ENCODE measurements at regions not wholly inside any gene's neighbourhood (a gene's known extent, or its start where the extent isn't known, plus 50 kb on each side); places are given as distances from the start of the nearest gene placed in this dataset.
A peak's percentile ranks its signal among the peaks of the same experiment; 100 is the strongest.

DNA sequence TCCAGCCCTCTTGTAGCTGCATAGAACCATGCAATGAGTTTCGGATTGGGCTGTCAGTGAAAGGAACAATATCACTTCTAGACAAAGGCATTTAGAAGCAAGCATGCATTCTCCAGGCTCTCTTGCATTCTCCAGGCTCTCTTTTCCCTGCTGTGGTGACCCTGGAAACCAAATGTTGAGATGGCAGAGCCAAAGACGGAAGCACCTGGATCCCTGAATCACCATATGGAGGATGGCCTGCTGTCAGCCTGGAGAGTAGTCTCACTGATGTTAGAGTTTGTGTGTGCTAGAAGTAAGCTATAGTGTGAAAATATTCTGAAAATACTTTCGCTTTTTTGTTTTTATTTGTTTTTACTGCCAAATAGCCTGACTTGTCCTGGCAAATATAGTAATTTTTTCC, 203.9 kb downstream of the C1D start (continued):
- TF ChIP-seq ZNF331 (CRISPR knock-in tag; IDR thresholded peaks at IDR 0.05; ENCODE audit: low read depth) (no peak), EZH2 (IDR thresholded peaks at IDR 0.05; ENCODE audit: low read depth, unreplicated experiment) (no peak), STAT1 (IDR thresholded peaks at IDR 0.05; ENCODE audit: unreplicated experiment) (no peak), JUNB (IDR thresholded peaks at IDR 0.05; ENCODE audit: unreplicated experiment) (no peak)
- TF ChIP-seq, protein P1, sequence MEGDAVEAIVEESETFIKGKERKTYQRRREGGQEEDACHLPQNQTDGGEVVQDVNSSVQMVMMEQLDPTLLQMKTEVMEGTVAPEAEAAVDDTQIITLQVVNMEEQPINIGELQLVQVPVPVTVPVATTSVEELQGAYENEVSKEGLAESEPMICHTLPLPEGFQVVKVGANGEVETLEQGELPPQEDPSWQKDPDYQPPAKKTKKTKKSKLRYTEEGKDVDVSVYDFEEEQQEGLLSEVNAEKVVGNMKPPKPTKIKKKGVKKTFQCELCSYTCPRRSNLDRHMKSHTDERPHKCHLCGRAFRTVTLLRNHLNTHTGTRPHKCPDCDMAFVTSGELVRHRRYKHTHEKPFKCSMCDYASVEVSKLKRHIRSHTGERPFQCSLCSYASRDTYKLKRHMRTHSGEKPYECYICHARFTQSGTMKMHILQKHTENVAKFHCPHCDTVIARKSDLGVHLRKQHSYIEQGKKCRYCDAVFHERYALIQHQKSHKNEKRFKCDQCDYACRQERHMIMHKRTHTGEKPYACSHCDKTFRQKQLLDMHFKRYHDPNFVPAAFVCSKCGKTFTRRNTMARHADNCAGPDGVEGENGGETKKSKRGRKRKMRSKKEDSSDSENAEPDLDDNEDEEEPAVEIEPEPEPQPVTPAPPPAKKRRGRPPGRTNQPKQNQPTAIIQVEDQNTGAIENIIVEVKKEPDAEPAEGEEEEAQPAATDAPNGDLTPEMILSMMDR (conservative IDR thresholded peaks at IDR 0.05; ENCODE audit: low read depth in 2 of 2) = no peak
- TF ChIP-seq, protein P2, sequence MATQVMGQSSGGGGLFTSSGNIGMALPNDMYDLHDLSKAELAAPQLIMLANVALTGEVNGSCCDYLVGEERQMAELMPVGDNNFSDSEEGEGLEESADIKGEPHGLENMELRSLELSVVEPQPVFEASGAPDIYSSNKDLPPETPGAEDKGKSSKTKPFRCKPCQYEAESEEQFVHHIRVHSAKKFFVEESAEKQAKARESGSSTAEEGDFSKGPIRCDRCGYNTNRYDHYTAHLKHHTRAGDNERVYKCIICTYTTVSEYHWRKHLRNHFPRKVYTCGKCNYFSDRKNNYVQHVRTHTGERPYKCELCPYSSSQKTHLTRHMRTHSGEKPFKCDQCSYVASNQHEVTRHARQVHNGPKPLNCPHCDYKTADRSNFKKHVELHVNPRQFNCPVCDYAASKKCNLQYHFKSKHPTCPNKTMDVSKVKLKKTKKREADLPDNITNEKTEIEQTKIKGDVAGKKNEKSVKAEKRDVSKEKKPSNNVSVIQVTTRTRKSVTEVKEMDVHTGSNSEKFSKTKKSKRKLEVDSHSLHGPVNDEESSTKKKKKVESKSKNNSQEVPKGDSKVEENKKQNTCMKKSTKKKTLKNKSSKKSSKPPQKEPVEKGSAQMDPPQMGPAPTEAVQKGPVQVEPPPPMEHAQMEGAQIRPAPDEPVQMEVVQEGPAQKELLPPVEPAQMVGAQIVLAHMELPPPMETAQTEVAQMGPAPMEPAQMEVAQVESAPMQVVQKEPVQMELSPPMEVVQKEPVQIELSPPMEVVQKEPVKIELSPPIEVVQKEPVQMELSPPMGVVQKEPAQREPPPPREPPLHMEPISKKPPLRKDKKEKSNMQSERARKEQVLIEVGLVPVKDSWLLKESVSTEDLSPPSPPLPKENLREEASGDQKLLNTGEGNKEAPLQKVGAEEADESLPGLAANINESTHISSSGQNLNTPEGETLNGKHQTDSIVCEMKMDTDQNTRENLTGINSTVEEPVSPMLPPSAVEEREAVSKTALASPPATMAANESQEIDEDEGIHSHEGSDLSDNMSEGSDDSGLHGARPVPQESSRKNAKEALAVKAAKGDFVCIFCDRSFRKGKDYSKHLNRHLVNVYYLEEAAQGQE (IDR thresholded peaks at IDR 0.05; ENCODE audit: unreplicated experiment) = no peak

DNA sequence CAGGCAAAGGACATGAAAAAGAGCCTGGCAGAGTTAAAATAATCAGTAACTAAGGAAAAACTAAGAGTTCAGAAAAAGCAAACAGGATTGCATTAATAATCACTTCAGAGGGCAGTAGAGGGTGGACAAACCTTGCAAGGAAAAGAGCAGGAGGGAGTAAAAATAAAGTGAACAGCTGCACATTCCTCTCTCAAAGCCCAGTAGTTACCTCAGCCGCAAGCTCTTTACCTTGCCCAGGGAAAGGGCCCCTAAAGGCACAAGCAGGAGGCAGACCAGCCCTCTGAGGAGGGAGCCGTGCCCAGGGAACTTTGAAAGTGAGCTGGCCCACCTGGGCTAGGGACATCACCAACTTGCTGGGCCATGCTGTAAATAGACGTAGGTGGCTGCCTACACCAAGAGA, 196.9 kb downstream of the C1D start:
- H3K4me1 Mint-ChIP-seq = peaks cover 9% of the 10 kb centered on the region
- peak; percentile 83 for ATAC-seq
- H3K79me2 ChIP-seq (replicated peaks; ENCODE audit: insufficient read depth) = no peaks in the 10 kb centered on the region
- no peak overlapping the region for H3K4me3 Mint-ChIP-seq
- peak overlapping the region; percentile 31; the same call in 1 of the 2 replicates for H3K4me2 ChIP-seq
- H3K4me1 ChIP-seq (ENCODE audit: insufficient read depth) = no peaks in the 10 kb centered on the region
- peaks cover 7% of the 10 kb centered on the region; the same call in 1 of the 2 replicates for H3K9me2 ChIP-seq (ENCODE audit: insufficient read depth)
- H3K27me3 Mint-ChIP-seq (ENCODE audit: insufficient read depth, low read depth, poor library complexity) = no peaks in the 10 kb centered on the region
- H3K27me3 ChIP-seq (ENCODE audit: insufficient read depth) = no peaks in the 10 kb centered on the region
- DNase-seq (ENCODE audit: low spot score) = peak; percentile 45
- no peaks in the 10 kb centered on the region for H3F3A ChIP-seq (replicated peaks; ENCODE audit: low read depth)
- peak overlapping the region; percentile 80 for H2AFZ ChIP-seq
- no peaks in the 10 kb centered on the region for H3K9me3 Mint-ChIP-seq
- H3K27ac Mint-ChIP-seq = no peak overlapping the region
- H3K27ac ChIP-seq (ENCODE audit: low read depth) = no peak overlapping the region
- no peaks in the 10 kb centered on the region for H3K36me3 Mint-ChIP-seq (ENCODE audit: low read depth)
- H4K20me1 ChIP-seq (replicated peaks; ENCODE audit: insufficient read depth) = no peaks in the 10 kb centered on the region; the same call in 1 of the 2 replicates
- H3K36me3 ChIP-seq (ENCODE audit: insufficient read depth) = no peaks in the 10 kb centered on the region
- TF ChIP-seq, protein P3, sequence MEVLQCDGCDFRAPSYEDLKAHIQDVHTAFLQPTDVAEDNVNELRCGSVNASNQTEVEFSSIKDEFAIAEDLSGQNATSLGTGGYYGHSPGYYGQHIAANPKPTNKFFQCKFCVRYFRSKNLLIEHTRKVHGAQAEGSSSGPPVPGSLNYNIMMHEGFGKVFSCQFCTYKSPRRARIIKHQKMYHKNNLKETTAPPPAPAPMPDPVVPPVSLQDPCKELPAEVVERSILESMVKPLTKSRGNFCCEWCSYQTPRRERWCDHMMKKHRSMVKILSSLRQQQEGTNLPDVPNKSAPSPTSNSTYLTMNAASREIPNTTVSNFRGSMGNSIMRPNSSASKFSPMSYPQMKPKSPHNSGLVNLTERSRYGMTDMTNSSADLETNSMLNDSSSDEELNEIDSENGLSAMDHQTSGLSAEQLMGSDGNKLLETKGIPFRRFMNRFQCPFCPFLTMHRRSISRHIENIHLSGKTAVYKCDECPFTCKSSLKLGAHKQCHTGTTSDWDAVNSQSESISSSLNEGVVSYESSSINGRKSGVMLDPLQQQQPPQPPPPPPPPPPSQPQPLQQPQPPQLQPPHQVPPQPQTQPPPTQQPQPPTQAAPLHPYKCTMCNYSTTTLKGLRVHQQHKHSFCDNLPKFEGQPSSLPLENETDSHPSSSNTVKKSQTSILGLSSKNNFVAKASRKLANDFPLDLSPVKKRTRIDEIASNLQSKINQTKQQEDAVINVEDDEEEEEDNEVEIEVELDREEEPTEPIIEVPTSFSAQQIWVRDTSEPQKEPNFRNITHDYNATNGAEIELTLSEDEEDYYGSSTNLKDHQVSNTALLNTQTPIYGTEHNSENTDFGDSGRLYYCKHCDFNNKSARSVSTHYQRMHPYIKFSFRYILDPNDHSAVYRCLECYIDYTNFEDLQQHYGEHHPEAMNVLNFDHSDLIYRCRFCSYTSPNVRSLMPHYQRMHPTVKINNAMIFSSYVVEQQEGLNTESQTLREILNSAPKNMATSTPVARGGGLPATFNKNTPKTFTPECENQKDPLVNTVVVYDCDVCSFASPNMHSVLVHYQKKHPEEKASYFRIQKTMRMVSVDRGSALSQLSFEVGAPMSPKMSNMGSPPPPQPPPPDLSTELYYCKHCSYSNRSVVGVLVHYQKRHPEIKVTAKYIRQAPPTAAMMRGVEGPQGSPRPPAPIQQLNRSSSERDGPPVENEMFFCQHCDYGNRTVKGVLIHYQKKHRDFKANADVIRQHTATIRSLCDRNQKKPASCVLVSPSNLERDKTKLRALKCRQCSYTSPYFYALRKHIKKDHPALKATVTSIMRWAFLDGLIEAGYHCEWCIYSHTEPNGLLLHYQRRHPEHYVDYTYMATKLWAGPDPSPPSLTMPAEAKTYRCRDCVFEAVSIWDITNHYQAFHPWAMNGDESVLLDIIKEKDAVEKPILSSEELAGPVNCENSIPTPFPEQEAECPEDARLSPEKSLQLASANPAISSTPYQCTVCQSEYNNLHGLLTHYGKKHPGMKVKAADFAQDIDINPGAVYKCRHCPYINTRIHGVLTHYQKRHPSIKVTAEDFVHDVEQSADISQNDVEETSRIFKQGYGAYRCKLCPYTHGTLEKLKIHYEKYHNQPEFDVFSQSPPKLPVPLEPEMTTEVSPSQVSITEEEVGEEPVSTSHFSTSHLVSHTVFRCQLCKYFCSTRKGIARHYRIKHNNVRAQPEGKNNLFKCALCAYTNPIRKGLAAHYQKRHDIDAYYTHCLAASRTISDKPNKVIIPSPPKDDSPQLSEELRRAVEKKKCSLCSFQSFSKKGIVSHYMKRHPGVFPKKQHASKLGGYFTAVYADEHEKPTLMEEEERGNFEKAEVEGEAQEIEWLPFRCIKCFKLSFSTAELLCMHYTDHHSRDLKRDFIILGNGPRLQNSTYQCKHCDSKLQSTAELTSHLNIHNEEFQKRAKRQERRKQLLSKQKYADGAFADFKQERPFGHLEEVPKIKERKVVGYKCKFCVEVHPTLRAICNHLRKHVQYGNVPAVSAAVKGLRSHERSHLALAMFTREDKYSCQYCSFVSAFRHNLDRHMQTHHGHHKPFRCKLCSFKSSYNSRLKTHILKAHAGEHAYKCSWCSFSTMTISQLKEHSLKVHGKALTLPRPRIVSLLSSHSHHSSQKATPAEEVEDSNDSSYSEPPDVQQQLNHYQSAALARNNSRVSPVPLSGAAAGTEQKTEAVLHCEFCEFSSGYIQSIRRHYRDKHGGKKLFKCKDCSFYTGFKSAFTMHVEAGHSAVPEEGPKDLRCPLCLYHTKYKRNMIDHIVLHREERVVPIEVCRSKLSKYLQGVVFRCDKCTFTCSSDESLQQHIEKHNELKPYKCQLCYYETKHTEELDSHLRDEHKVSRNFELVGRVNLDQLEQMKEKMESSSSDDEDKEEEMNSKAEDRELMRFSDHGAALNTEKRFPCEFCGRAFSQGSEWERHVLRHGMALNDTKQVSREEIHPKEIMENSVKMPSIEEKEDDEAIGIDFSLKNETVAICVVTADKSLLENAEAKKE (CRISPR knock-in tag; IDR thresholded peaks at IDR 0.05) = no peak
- no peak for TF ChIP-seq ZNF331 (CRISPR knock-in tag; IDR thresholded peaks at IDR 0.05; ENCODE audit: low read depth)
- no peak for TF ChIP-seq STAT1 (IDR thresholded peaks at IDR 0.05; ENCODE audit: unreplicated experiment)
- no peak for TF ChIP-seq EZH2 (IDR thresholded peaks at IDR 0.05; ENCODE audit: low read depth, unreplicated experiment)
- no peak for TF ChIP-seq POLR2AphosphoS5 (IDR thresholded peaks at IDR 0.05; ENCODE audit: low read depth)
- no peak for TF ChIP-seq CREB1 (CRISPR knock-in tag; IDR thresholded peaks at IDR 0.05; ENCODE audit: low read depth)
- no peak for TF ChIP-seq JUNB (IDR thresholded peaks at IDR 0.05; ENCODE audit: unreplicated experiment)
- TF ChIP-seq EZH2phosphoT487 (IDR thresholded peaks at IDR 0.05; ENCODE audit: unreplicated experiment) = no peak
- H3K4me3 ChIP-seq = no peak overlapping the region
